HG03060 (cell line): ENCODE measurements at regions not wholly inside any gene's neighbourhood (a gene's known extent, or its start where the extent isn't known, plus 50 kb on each side); places are given as distances from the start of the nearest gene placed in this dataset.

Source experiments
- ATAC-seq: cut with Tn5 transposase; IDR thresholded peaks from one replicate; pipeline ENCODE4 v1.9.1; 2021; ENCODE audit warnings: low read depth, moderate number of reproducible peaks; ENCODE audit not compliant: unreplicated experiment

- ATAC-seq = no peak
Observed at GRCh38 chr9:73543727-73544126, 392.1 kb downstream of the ANXA1 start.

- no peak for ATAC-seq
Observed at GRCh38 chr9:73548201-73548600, 396.5 kb downstream of the ANXA1 start.

- no peak for ATAC-seq
Observed at GRCh38 chr9:73549991-73550390, 398.3 kb downstream of the ANXA1 start.

- no peak for ATAC-seq
Observed at GRCh38 chr9:73553295-73553694, 401.6 kb downstream of the ANXA1 start.

- no peak for ATAC-seq
Observed at GRCh38 chr9:73558471-73558870, 406.8 kb downstream of the ANXA1 start.

- no peak for ATAC-seq
Observed at GRCh38 chr9:73565026-73565425, 413.4 kb downstream of the ANXA1 start.

- ATAC-seq = no peak
Observed at GRCh38 chr9:73565833-73566465, 414.3 kb downstream of the ANXA1 start.

- ATAC-seq = no peak
Observed at GRCh38 chr9:73566627-73567026, 415.0 kb downstream of the ANXA1 start.

- ATAC-seq = no peak
Observed at GRCh38 chr9:73573235-73573634, 421.6 kb downstream of the ANXA1 start.

- ATAC-seq = no peak
Observed at GRCh38 chr9:73575101-73576060, 423.7 kb downstream of the ANXA1 start.

GRCh38 chr9:73577848-73578247 is 426.2 kb downstream of the ANXA1 start:
- no peak for ATAC-seq

GRCh38 chr9:73579823-73580222 is 428.2 kb downstream of the ANXA1 start:
- ATAC-seq = no peak

GRCh38 chr9:73583576-73583975 is 431.9 kb downstream of the ANXA1 start:
- ATAC-seq = no peak

GRCh38 chr9:73595036-73595545 is 443.4 kb downstream of the ANXA1 start:
- no peak for ATAC-seq

GRCh38 chr9:73596321-73596720 is 444.7 kb downstream of the ANXA1 start:
- ATAC-seq = no peak

GRCh38 chr9:73597039-73597438 is 445.4 kb downstream of the ANXA1 start:
- no peak for ATAC-seq

GRCh38 chr9:73597771-73598170 is 446.1 kb downstream of the ANXA1 start:
- ATAC-seq = no peak

- ATAC-seq = no peak
Observed at GRCh38 chr9:73609381-73609780, 457.7 kb downstream of the ANXA1 start.

GRCh38 chr9:73611032-73611431 is 459.4 kb downstream of the ANXA1 start:
- ATAC-seq = no peak

GRCh38 chr9:73613092-73613701 is 461.5 kb downstream of the ANXA1 start:
- no peak for ATAC-seq

- ATAC-seq = no peak
Observed at GRCh38 chr9:73615557-73615956, 463.9 kb downstream of the ANXA1 start.
